ENCODE measurements at regions not wholly inside any gene's neighbourhood (a gene's known extent, or its start where the extent isn't known, plus 50 kb on each side); places are given as distances from the start of the nearest gene placed in this dataset.

- TF ChIP-seq, protein P1, sequence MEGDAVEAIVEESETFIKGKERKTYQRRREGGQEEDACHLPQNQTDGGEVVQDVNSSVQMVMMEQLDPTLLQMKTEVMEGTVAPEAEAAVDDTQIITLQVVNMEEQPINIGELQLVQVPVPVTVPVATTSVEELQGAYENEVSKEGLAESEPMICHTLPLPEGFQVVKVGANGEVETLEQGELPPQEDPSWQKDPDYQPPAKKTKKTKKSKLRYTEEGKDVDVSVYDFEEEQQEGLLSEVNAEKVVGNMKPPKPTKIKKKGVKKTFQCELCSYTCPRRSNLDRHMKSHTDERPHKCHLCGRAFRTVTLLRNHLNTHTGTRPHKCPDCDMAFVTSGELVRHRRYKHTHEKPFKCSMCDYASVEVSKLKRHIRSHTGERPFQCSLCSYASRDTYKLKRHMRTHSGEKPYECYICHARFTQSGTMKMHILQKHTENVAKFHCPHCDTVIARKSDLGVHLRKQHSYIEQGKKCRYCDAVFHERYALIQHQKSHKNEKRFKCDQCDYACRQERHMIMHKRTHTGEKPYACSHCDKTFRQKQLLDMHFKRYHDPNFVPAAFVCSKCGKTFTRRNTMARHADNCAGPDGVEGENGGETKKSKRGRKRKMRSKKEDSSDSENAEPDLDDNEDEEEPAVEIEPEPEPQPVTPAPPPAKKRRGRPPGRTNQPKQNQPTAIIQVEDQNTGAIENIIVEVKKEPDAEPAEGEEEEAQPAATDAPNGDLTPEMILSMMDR (IDR thresholded peaks at IDR 0.05): no peak
- no peak for TF ChIP-seq POLR2A (IDR thresholded peaks at IDR 0.05)
- 65 to 79% methylated on average over 2 of the region's 2 CpGs for WGBS, 2 donors
- H3K27ac ChIP-seq: no peak overlapping the region
- no peak for DNase-seq
- H3K4me3 ChIP-seq: no peak overlapping the region
- no peaks in the 10 kb centered on the region for H3K36me3 ChIP-seq
- no peaks in the 10 kb centered on the region for H3K27me3 ChIP-seq
- intact Hi-C loops (cut with DNase I): no loop called here
- no peaks in the 10 kb centered on the region for H3K9me3 ChIP-seq
- H3K4me1 ChIP-seq: peaks cover 0 to 9% (median 0%) of the 10 kb centered on the region in 3 donors
These were observed 257.4 kb upstream of the SLITRK1 start for GRCh38 chr13:84139561-84140158.

DNA sequence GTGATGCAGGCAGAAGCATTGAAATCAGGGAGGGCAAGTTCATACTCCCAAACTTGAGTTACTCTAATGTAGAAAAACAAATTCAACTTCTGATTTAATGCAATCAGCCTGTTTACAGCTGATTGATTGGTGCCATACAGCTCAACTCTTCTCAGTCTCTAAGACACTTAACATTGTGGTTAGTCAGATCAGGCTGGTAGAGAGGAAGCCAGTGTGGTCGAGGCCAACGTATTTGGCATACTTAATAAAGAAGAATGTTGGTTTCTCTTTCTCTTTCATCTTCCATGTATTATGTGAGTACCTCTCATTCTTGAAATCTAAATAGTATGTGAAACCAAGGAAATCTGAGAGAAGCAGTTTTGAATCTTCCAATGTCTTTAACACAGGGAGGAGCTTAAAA lies 255.0 kb upstream of the SLITRK1 start:
- Histone ChIP-seq H3K27ac (peak overlapping the region in 2 of 4 donors; percentile 18 to 19), H3K4me3 (no peak overlapping the region), H3K4me1 (peaks cover 0 to 9% (median 0%) of the 10 kb centered on the region in 3 donors), H3K27me3 (no peaks in the 10 kb centered on the region), H3K9me3 (no peaks in the 10 kb centered on the region), H3K36me3 (no peaks in the 10 kb centered on the region)
- no peak for DNase-seq
- 9 to 18% methylated on average over 2 of the region's 2 CpGs for WGBS, 2 donors
- intact Hi-C loops (cut with DNase I): no loop called here
- no peak for TF ChIP-seq POLR2A (IDR thresholded peaks at IDR 0.05)
- TF ChIP-seq, protein P1 (IDR thresholded peaks at IDR 0.05): no peak

- intact Hi-C loops (cut with DNase I): no loop called here
- no peaks in the 10 kb centered on the region for H3K36me3 ChIP-seq
- DNase-seq: no peak
- peak overlapping the region in 2 of 4 donors; percentile 18 to 19 for H3K27ac ChIP-seq
- no peaks in the 10 kb centered on the region for H3K27me3 ChIP-seq
- peaks cover 0 to 9% (median 0%) of the 10 kb centered on the region in 3 donors for H3K4me1 ChIP-seq
- H3K4me3 ChIP-seq: no peak overlapping the region
- H3K9me3 ChIP-seq: no peaks in the 10 kb centered on the region
- TF ChIP-seq POLR2A (IDR thresholded peaks at IDR 0.05): no peak
- TF ChIP-seq, protein P1 (IDR thresholded peaks at IDR 0.05): no peak
- WGBS, 2 donors: 50 to 67% methylated on average over 1 of the region's 1 CpG
These were observed 254.3 kb upstream of the SLITRK1 start for GRCh38 chr13:84136582-84136981.

- Histone ChIP-seq H3K27ac (no peak overlapping the region), H3K27me3 (no peaks in the 10 kb centered on the region), H3K4me3 (no peak overlapping the region), H3K36me3 (no peaks in the 10 kb centered on the region), H3K9me3 (no peaks in the 10 kb centered on the region), H3K4me1 (no peaks in the 10 kb centered on the region)
- no peak for TF ChIP-seq POLR2A (IDR thresholded peaks at IDR 0.05)
- TF ChIP-seq, protein P1 (IDR thresholded peaks at IDR 0.05): no peak
- intact Hi-C loops (cut with DNase I): no loop called here
- no peak for DNase-seq
These were observed 250.2 kb upstream of the SLITRK1 start for GRCh38 chr13:84132491-84132890.

- TF ChIP-seq POLR2A (IDR thresholded peaks at IDR 0.05): no peak
- TF ChIP-seq, protein P1 (IDR thresholded peaks at IDR 0.05): no peak
- no peaks in the 10 kb centered on the region for H3K9me3 ChIP-seq
- intact Hi-C loops (cut with DNase I): no loop called here
- H3K4me1 ChIP-seq: peaks cover 0 to 5% (median 0%) of the 10 kb centered on the region in 3 donors
- no peak overlapping the region for H3K27ac ChIP-seq
- WGBS, 2 donors: 86 to 90% methylated on average over 7 of the region's 7 CpGs
- DNase-seq: no peak
- no peak overlapping the region for H3K4me3 ChIP-seq
- no peaks in the 10 kb centered on the region for H3K27me3 ChIP-seq
- H3K36me3 ChIP-seq: no peaks in the 10 kb centered on the region
These were observed 249.0 kb upstream of the SLITRK1 start for GRCh38 chr13:84131249-84131648.

Measured in esophagus squamous epithelium (tissue), 5 donors.